GM23248 (cell line): ENCODE measurements at regions not wholly inside any gene's neighbourhood (a gene's known extent, or its start where the extent isn't known, plus 50 kb on each side); places are given as distances from the start of the nearest gene placed in this dataset.
"Not testable (repeated sequence)": the region's sequence is repeated elsewhere in the genome, so short reads cannot be mapped to it uniquely, and the experiment has no call there.

Experiments
- DNase-seq: peaks from one replicate; pipeline ENCODE4 v3.0.0-alpha.2; 2015
- H2AFZ ChIP-seq: fragments of 200-600 bp; sonication (generic); 2 replicates; pipeline ENCODE4 v1.6.1; 2016; ENCODE audit warnings: antibody characterized with exemption
- H3F3A ChIP-seq: fragments of 200-600 bp; sonication (generic); 2 replicates; pipeline ENCODE4 v1.6.1; 2016; ENCODE audit warnings: mild to moderate bottlenecking, antibody characterized with exemption, mixed run types; ENCODE audit not compliant: insufficient read depth
- H3K27ac ChIP-seq: fragments of 200-600 bp; sonication (generic); 2 replicates; pipeline ENCODE4 v1.5.1; 2016; ENCODE audit warnings: mild to moderate bottlenecking
- H3K27me3 ChIP-seq: fragments of 200-600 bp; sonication (generic); replicated peaks from 2 replicates; pipeline ENCODE4 v1.6.1; 2016; ENCODE audit warnings: mild to moderate bottlenecking; ENCODE audit not compliant: insufficient read depth
- H3K36me3 ChIP-seq: fragments of 200-600 bp; sonication (generic); 2 replicates; pipeline ENCODE4 v1.6.1; 2016; ENCODE audit warnings: low read depth, mild to moderate bottlenecking
- H3K4me1 ChIP-seq: fragments of 200-600 bp; sonication (generic); 2 replicates; pipeline ENCODE4 v1.6.1; 2016; ENCODE audit warnings: mild to moderate bottlenecking; ENCODE audit not compliant: insufficient read depth
- H3K4me2 ChIP-seq: fragments of 200-600 bp; sonication (generic); one replicate; pipeline ENCODE4 v1.6.1; 2016; ENCODE audit warnings: mild to moderate bottlenecking; ENCODE audit not compliant: unreplicated experiment
- H3K4me3 ChIP-seq: fragments of 200-600 bp; sonication (generic); 2 replicates; pipeline ENCODE4 v1.5.1; 2016; ENCODE audit warnings: mild to moderate bottlenecking
- H3K79me2 ChIP-seq: fragments of 200-600 bp; sonication (generic); 2 replicates; pipeline ENCODE4 v1.6.1; 2016; ENCODE audit warnings: mild to moderate bottlenecking; ENCODE audit not compliant: insufficient read depth
- H3K9ac ChIP-seq: fragments of 200-600 bp; sonication (generic); 2 replicates; pipeline ENCODE4 v1.6.1; 2016; ENCODE audit warnings: mild to moderate bottlenecking
- H3K9me2 ChIP-seq: fragments of 200-600 bp; sonication (generic); 2 replicates; pipeline ENCODE4 v1.6.1; 2016; ENCODE audit warnings: mixed run types, mild to moderate bottlenecking, moderate library complexity; ENCODE audit not compliant: insufficient read depth
- H3K9me3 ChIP-seq: fragments of 200-600 bp; sonication (generic); one replicate; pipeline ENCODE4 v1.6.1; 2017; ENCODE audit warnings: low read depth
- H4K20me1 ChIP-seq: fragments of 200-600 bp; sonication (generic); 2 replicates; pipeline ENCODE4 v1.6.0; 2016; ENCODE audit not compliant: insufficient read depth
- EZH2 ChIP-seq: fragments of 200-600 bp; sonication (generic); IDR thresholded peaks from 2 replicates; pipeline ENCODE4 v1.6.1; 2018; ENCODE audit warnings: antibody characterized with exemption, mild to moderate bottlenecking; ENCODE audit not compliant: insufficient read depth, poor library complexity, severe bottlenecking
- EZH2phosphoT487 ChIP-seq: fragments of 200-600 bp; sonication (generic); IDR thresholded peaks from 2 replicates; pipeline ENCODE4 v1.6.1; 2018; ENCODE audit warnings: antibody characterized with exemption, moderate library complexity, mild to moderate bottlenecking, low read depth; ENCODE audit not compliant: insufficient read depth
- WGBS, 2 experiments: methylation state at CpG; one replicate each; pipeline ENCODE4 v1.1.6; 2015 to 2017; ENCODE audit warnings: low lambda C conversion rate in 2 of 2, low coverage in 1 of 2; ENCODE audit errors: missing lambda C conversion rate in 2 of 2; 5-methylcytosine and 5-hydroxymethylcytosine counted together
- in situ Hi-C: fragments of 300-500 bp; cut with MboI; formaldehyde crosslinking; loops from 2 replicates; pipeline ENCODE4 v1.15.0; 2020

- no peak for DNase-seq
- H3K27me3 ChIP-seq: no peaks in the 10 kb centered on the region
- no peaks in the 10 kb centered on the region for H3K79me2 ChIP-seq
- no peaks in the 10 kb centered on the region for H3F3A ChIP-seq
- no peaks in the 10 kb centered on the region for H4K20me1 ChIP-seq
- no peak overlapping the region for H3K4me3 ChIP-seq
- no peaks in the 10 kb centered on the region for H3K9me2 ChIP-seq
- no peak overlapping the region for H3K9ac ChIP-seq
- 46 to 49% methylated on average over 3 of the region's 3 CpGs for WGBS, 2 experiments
- no peak overlapping the region for H3K27ac ChIP-seq
- H2AFZ ChIP-seq: no peak overlapping the region
- no peaks in the 10 kb centered on the region for H3K36me3 ChIP-seq
- in situ Hi-C loops: no loop called here
- TF ChIP-seq EZH2phosphoT487 (no peak), EZH2 (no peak)
- no peak overlapping the region for H3K4me2 ChIP-seq
- H3K9me3 ChIP-seq: no peaks in the 10 kb centered on the region
- no peaks in the 10 kb centered on the region for H3K4me1 ChIP-seq
Measured at GRCh38 chr13:71214357-71214756, 652.6 kb downstream of the DACH1 start.

GRCh38 chr13:71213252-71213821 lies 653.7 kb downstream of the DACH1 start:
- Histone ChIP-seq H3K79me2 (no peaks in the 10 kb centered on the region), H3K9ac (no peak overlapping the region), H3K4me1 (no peaks in the 10 kb centered on the region), H3K36me3 (no peaks in the 10 kb centered on the region), H2AFZ (no peak overlapping the region), H3K4me3 (no peak overlapping the region), H3K4me2 (no peak overlapping the region), H3K9me2 (no peaks in the 10 kb centered on the region), H4K20me1 (no peaks in the 10 kb centered on the region), H3K9me3 (no peaks in the 10 kb centered on the region), H3F3A (no peaks in the 10 kb centered on the region), H3K27ac (no peak overlapping the region), H3K27me3 (no peaks in the 10 kb centered on the region)
- DNase-seq: no peak
- in situ Hi-C loops: no loop called here
- no peak for TF ChIP-seq EZH2phosphoT487
- TF ChIP-seq EZH2: no peak
- WGBS, 2 experiments: 3% methylated on average over 2 of the region's 2 CpGs

- H3K27ac ChIP-seq: no peak overlapping the region
- H3K27me3 ChIP-seq: no peaks in the 10 kb centered on the region
- no peak for DNase-seq
- no peak overlapping the region for H3K9ac ChIP-seq
- H3K4me2 ChIP-seq: no peak overlapping the region
- no peaks in the 10 kb centered on the region for H3K9me2 ChIP-seq
- H3K9me3 ChIP-seq: no peaks in the 10 kb centered on the region
- no peak overlapping the region for H3K4me3 ChIP-seq
- no peaks in the 10 kb centered on the region for H3K36me3 ChIP-seq
- no peak overlapping the region for H2AFZ ChIP-seq
- no peaks in the 10 kb centered on the region for H3K4me1 ChIP-seq
- TF ChIP-seq EZH2phosphoT487 (no peak), EZH2 (no peak)
- in situ Hi-C loops: no loop called here
- H4K20me1 ChIP-seq: no peaks in the 10 kb centered on the region
- no peaks in the 10 kb centered on the region for H3K79me2 ChIP-seq
- no peaks in the 10 kb centered on the region for H3F3A ChIP-seq
Measured at GRCh38 chr13:71210861-71211260, 656.1 kb downstream of the DACH1 start.

GRCh38 chr13:71209217-71209616 lies 657.8 kb downstream of the DACH1 start:
- WGBS, 2 experiments: 28 to 43% methylated on average over 2 of the region's 2 CpGs
- Histone ChIP-seq H3K4me1 (no peaks in the 10 kb centered on the region), H3K27ac (no peak overlapping the region), H4K20me1 (no peaks in the 10 kb centered on the region), H3K4me3 (no peak overlapping the region), H3K27me3 (no peaks in the 10 kb centered on the region), H3K79me2 (no peaks in the 10 kb centered on the region), H3K9me2 (no peaks in the 10 kb centered on the region), H3K4me2 (no peak overlapping the region), H3K9ac (no peak overlapping the region), H3K36me3 (no peaks in the 10 kb centered on the region), H2AFZ (no peak overlapping the region), H3K9me3 (no peaks in the 10 kb centered on the region), H3F3A (no peaks in the 10 kb centered on the region)
- TF ChIP-seq EZH2phosphoT487 (no peak), EZH2 (no peak)
- in situ Hi-C loops: no loop called here
- no peak for DNase-seq

- H4K20me1 ChIP-seq, H3K27me3 ChIP-seq, H3K4me2 ChIP-seq, H3K79me2 ChIP-seq, H3K4me3 ChIP-seq, H2AFZ ChIP-seq, DNase-seq, H3K36me3 ChIP-seq, H3K9me3 ChIP-seq, H3K9ac ChIP-seq, H3K27ac ChIP-seq, H3F3A ChIP-seq, in situ Hi-C loops, H3K9me2 ChIP-seq, H3K4me1 ChIP-seq: not testable (repeated sequence)
- WGBS, 2 experiments: 16 to 23% methylated on average over 7 of the region's 7 CpGs
Measured at GRCh38 chr13:71184583-71184982, 682.4 kb downstream of the DACH1 start.

- H3K27ac ChIP-seq, H2AFZ ChIP-seq, H3K27me3 ChIP-seq, DNase-seq, H3K36me3 ChIP-seq, in situ Hi-C loops, H3F3A ChIP-seq, H3K79me2 ChIP-seq, H3K9me2 ChIP-seq, H3K4me2 ChIP-seq, H3K9me3 ChIP-seq, H4K20me1 ChIP-seq, H3K9ac ChIP-seq, H3K4me3 ChIP-seq, H3K4me1 ChIP-seq: not testable (repeated sequence)
- 22 to 35% methylated on average over 1 of the region's 1 CpG for WGBS, 2 experiments
Measured at GRCh38 chr13:71183352-71183751, 683.7 kb downstream of the DACH1 start.
